ENCODE measurements at regions not wholly inside any gene's neighbourhood (a gene's known extent, or its start where the extent isn't known, plus 50 kb on each side); places are given as distances from the start of the nearest gene placed in this dataset.

- 81 to 82% methylated on average over 8 of the region's 8 CpGs for WGBS, 2 donors
- intact Hi-C loops (cut with DNase I), result no loop called here
- TF ChIP-seq, protein P1, sequence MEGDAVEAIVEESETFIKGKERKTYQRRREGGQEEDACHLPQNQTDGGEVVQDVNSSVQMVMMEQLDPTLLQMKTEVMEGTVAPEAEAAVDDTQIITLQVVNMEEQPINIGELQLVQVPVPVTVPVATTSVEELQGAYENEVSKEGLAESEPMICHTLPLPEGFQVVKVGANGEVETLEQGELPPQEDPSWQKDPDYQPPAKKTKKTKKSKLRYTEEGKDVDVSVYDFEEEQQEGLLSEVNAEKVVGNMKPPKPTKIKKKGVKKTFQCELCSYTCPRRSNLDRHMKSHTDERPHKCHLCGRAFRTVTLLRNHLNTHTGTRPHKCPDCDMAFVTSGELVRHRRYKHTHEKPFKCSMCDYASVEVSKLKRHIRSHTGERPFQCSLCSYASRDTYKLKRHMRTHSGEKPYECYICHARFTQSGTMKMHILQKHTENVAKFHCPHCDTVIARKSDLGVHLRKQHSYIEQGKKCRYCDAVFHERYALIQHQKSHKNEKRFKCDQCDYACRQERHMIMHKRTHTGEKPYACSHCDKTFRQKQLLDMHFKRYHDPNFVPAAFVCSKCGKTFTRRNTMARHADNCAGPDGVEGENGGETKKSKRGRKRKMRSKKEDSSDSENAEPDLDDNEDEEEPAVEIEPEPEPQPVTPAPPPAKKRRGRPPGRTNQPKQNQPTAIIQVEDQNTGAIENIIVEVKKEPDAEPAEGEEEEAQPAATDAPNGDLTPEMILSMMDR (IDR thresholded peaks at IDR 0.05), result no peak
- no peaks in the 10 kb centered on the region for H3K36me3 ChIP-seq
- H3K4me3 ChIP-seq, result no peak overlapping the region
- peaks cover 0 to 16% (median 5%) of the 10 kb centered on the region in 7 donors for H3K27me3 ChIP-seq
- ATAC-seq (no peak), DNase-seq (no peak)
- no peak overlapping the region for H3K27ac ChIP-seq
- peaks cover 0 to 16% (median 5%) of the 10 kb centered on the region in 9 donors for H3K4me1 ChIP-seq
- no peaks in the 10 kb centered on the region for H3K9me3 ChIP-seq
Measured at GRCh38 chr21:41677671-41678015, 89.2 kb downstream of the RIPK4 start.

GRCh38 chr21:41676198-41676597 is 90.7 kb downstream of the RIPK4 start:
- Histone ChIP-seq H3K27me3 (peaks cover 0 to 9% (median 0%) of the 10 kb centered on the region in 7 donors), H3K4me3 (no peak overlapping the region), H3K4me1 (peaks cover 0 to 16% (median 5%) of the 10 kb centered on the region in 9 donors), H3K36me3 (no peaks in the 10 kb centered on the region), H3K9me3 (no peaks in the 10 kb centered on the region), H3K27ac (no peak overlapping the region)
- WGBS, 2 donors, result 87 to 89% methylated on average over 3 of the region's 3 CpGs
- ATAC-seq, result no peak
- intact Hi-C loops (cut with DNase I), result no loop called here
- TF ChIP-seq, protein P1 (IDR thresholded peaks at IDR 0.05), result no peak
- no peak for DNase-seq

- H3K4me1 ChIP-seq, result peaks cover 0 to 16% (median 5%) of the 10 kb centered on the region in 9 donors
- intact Hi-C loops (cut with DNase I), result no loop called here
- ATAC-seq (no peak), DNase-seq (no peak)
- H3K4me3 ChIP-seq, result no peak overlapping the region
- no peaks in the 10 kb centered on the region for H3K36me3 ChIP-seq
- no peak overlapping the region for H3K27ac ChIP-seq
- H3K27me3 ChIP-seq, result peaks cover 0 to 5% (median 0%) of the 10 kb centered on the region in 7 donors
- 78 to 82% methylated on average over 6 of the region's 6 CpGs for WGBS, 2 donors
- no peaks in the 10 kb centered on the region for H3K9me3 ChIP-seq
- TF ChIP-seq, protein P1 (IDR thresholded peaks at IDR 0.05), result no peak
Measured at GRCh38 chr21:41675574-41675973, 91.3 kb downstream of the RIPK4 start.

GRCh38 chr21:41674402-41674801 is 92.5 kb downstream of the RIPK4 start:
- intact Hi-C loops (cut with DNase I), result no loop called here
- TF ChIP-seq, protein P1 (IDR thresholded peaks at IDR 0.05), result no peak
- ATAC-seq (no peak), DNase-seq (no peak)
- H3K27ac ChIP-seq, result no peak overlapping the region
- H3K27me3 ChIP-seq, result peaks cover 0 to 5% (median 0%) of the 10 kb centered on the region in 7 donors
- no peaks in the 10 kb centered on the region for H3K36me3 ChIP-seq
- H3K4me1 ChIP-seq, result peaks cover 0 to 15% (median 5%) of the 10 kb centered on the region in 9 donors
- no peaks in the 10 kb centered on the region for H3K9me3 ChIP-seq
- H3K4me3 ChIP-seq, result no peak overlapping the region
- 85 to 90% methylated on average over 6 of the region's 6 CpGs for WGBS, 2 donors

All from heart right ventricle (tissue), 16 donors.